Stimulated activated CD4-positive, alpha-beta T cell treated with anti-CD3 and anti-CD28 coated beads, Interleukin-1b, Interleukin-23, amount 100 ng/mL, for 24 hours (primary cell): ENCODE measurements at regions not wholly inside any gene's neighbourhood (a gene's known extent, or its start where the extent isn't known, plus 50 kb on each side); places are given as distances from the start of the nearest gene placed in this dataset.

Experiments
- DNase-seq, 4 experiments: peaks; one replicate each; pipeline ENCODE4 v3.0.0-alpha.2; 2020; ENCODE audit warnings: low read depth in 4 of 4, low spot score in 1 of 4

DNA sequence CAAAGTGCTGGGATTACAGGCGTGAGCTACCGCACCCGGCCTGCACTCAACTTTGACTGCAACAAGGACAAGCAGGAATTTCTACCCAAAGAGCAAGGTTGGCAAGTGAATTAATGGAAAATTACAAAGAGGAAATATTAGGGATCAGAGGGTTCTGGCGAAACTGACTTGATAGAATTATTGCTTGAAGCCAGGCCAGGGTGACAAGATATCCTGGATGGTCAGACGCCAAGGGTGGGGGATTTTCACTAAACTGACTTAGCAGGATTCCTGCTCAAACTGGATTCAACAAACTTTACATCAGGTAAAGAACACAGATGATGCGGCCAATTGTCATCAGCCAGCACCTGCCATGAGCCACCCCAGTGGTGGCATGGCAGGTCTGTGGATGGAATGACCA is 603.6 kb upstream of the MGMT start:
- DNase-seq, result no peak

DNA sequence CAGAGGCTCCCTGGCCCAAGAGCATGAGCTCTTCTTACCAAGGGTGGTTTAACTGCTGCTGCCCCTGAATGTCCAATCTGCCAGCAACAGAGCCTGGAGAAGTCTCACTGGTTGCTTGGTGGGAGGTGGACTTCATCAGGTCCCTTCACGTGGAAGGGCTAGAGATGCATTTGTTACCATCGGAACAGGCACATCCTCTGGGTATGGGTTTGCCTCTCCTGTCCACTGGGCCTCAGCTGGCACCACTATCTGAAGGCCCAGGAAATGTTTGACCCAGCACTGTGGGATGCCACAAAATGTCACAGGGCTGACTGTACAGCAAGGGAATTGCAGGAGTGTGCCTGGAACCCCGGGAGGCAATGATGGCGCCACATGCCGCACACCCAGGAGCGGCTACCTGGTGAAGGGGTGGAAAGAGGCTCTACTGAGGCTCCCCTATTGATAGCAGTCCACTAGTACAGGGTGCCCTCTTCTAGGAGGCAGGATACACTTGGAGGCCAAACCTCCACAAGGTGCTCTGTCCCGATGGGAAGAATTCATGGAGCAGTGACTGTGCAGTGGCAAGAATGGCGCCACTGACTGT is 603.1 kb upstream of the MGMT start:
- DNase-seq, result no peak

DNA sequence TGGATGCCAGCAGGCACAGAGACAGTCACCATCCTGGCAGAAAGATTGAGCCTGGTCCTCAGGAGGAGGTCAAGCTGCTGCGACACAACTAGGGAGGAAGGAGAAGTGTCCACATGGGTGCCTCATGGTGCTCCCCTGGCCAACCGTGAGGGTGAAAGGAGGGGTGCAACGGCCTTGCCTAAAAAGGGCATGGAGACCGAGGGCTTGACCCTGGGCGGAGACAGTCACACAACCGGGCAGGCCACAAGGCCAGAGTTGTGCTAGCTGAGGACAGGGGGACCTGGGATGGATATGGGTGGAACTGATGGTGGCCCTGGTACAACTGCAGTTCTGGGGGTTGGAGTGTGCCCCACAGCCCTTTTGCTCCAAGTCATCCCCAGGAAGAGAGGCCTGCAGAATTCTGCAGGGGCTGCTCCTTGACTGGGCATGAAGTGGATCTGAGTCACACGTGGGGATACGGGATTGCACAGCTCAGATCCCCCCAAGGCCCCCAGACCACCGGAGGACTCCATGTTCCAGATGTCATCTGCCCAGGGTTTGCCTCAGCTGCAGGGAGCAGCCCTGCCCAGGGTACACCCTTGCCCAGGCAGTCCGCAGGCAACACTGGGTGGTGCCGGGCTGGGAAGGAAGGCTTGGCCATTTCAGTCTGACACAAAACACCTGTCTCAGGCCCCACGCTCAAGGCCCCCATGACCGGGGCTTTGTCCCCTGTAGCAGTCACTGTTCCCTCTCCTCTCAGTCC is 602.3 kb upstream of the MGMT start:
- no peak for DNase-seq

DNA sequence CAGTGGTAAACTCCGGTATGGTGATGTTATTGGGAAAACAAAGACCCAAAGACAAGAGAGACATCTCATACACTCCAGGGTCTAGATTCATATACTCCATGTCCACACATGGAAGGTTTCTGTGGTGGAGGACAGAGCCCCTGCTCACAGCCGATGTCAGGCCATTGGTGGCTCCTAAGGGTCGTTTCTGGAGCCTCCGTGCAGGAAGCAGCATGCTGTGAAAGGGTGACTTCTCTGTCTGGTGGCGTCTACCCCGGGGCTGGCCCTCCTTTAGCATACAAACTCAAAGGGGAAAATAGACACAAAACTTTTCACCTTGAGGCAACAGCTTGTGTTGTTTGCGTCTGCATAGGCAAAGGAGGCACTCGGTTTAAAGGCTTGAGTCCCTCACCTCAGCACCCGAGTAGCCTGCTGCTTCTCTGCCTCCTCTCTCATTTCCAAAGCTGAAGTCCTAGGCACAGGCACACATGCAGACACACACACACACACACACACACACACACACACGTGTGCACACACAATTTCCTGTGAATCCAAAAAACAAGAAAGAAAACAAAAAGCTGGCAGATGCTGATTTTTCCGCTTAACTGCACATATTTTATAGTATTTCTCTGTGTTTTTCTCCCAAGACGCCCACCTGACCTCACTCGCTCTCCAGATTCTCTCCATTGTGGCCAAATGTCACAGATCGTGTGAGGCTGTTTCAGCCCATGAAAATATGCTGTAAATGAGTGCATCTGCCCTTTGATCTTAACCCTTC is 601.4 kb upstream of the MGMT start:
- no peak for DNase-seq

DNA sequence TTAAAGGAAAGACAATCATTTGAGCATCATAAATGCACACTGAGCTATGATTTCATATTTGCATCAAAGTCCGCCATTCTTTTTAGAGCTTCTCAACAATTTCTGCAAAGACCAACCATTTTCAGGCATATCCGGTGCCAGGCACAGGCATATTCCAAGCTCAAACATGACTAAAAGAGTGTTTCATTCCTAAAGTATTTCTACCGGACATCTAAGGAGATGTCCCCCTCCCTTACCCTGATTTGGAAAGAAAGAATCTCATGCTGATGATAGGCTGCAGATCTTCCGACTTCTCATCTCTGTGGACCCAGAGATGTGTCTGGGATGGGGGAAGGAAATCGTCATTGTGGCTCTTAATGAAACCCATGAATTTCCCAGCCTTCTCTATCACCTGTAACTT is 600.5 kb upstream of the MGMT start:
- DNase-seq, result no peak

DNA sequence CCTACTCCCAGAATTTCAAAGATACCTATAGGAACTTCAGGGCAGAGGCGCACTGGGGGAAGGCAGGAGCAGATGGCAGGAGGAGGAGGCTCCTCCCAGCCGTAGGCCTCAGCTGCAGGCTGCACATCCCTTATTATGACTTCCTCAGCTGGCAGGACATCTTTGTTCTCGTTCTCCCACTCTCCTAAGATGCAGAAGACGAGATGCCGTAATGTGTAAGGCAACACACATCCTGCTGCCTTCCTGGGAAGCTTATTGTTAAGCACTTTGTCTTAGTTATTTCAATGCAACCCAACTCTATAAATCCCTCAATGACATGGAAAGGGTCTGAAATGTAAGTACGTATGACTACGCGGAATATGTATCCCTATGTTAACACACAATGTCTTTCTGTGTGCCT is 599.8 kb upstream of the MGMT start:
- DNase-seq, result no peak

DNA sequence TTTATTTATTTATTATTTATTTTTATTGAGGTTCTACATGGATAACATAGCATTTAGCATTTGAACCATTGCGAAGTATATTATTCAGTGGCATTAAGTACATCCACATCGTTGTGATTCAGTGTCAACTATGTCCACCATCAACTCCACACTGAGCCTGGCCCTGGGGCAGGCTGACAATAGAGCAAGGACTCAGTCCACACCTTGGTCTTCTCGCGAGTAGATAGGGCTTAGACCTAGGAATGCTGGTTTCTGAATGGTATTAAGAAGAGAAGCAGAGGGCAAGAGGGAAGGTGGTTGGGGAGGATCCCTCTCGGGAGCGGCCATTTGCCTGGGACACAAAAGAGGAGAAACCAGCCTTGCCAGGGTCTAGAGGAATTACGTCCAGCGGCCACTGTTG is 599.2 kb upstream of the MGMT start:
- DNase-seq, result no peak

DNA sequence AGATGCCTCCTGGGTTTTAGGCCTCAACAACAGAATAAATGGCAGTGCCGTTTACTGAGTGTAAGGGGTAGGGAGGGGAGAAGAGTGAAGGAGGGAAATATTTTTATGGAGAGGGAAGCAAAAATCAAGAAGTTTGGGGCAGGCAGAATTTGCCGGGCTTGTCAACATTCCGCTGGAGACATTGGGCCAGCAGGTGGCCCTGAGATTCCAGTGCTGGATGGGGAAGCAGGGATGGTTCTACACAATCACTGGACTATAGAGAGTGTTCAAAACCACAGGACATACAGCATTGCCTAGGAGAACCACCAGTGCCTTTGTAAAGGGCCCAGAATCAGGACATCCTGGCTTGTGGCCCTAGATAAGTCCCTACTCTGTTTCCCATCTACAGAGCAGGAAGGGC is 598.6 kb upstream of the MGMT start:
- DNase-seq, result no peak

DNA sequence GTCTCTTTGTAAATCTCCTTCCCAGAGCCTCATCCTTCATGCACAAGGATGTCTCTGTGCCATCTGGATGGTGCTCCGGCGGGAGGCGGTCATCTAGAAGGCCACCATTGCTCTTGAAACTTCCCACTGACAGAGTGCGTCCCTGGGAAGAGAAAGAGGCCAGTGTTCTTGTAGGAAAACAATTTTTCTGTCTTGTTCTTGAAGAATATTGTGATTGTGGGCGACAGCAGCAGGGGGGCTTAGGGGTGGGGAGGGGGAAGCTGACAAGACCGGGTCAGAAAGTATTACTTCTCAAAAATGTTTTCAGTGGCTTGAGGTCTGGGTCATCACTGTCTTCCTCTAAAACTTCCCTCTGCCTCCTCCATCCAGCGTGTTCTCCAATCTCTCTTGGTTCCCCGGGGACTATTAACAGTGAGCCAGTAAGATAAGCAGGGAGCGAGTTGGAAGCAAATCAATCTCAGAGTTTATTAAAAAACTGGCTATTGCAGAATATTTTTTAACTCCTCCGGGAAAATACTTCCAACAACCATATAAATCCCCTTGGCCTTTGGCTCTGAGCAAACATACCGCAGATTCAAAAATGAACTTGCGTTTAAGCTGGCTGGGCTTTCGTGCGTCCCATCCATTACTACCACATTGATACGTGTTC is 597.8 kb upstream of the MGMT start:
- DNase-seq, result no peak

DNA sequence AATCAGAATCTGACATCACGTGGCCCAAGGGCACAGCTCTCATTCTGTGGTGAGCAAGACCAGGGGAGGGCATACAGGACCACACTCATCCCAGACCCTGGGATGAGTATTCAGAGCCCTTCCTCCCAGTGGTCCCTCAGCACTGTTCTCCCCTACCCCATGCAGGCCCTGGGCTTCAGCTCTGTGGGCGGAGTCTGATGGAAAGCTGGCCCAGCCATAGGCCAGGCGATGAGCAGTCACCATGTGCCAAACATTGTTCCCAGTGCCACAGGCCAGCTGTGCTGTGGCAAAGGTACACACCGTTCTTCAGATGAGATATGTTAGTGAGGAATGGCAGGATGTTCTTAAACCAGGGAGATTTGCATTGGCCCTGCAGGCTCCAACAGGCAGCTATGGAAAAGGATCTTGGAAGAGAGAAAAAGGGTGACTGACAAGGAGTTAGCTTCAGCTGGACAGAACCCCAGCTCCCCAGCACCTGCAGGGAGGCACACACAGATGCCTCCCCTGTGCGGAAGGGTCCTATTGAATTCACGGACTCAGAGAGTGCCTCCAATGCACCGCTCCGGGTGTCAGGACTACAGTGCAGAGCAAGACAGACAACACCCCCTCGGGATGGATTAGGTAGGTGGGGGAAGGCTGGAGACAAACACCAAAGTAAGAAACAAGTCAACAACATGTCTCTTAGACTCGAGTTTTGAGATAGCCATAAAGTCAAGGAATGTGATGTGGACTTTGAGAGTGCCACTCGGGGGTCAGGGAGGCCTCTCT is 596.0 kb upstream of the MGMT start:
- no peak for DNase-seq

DNA sequence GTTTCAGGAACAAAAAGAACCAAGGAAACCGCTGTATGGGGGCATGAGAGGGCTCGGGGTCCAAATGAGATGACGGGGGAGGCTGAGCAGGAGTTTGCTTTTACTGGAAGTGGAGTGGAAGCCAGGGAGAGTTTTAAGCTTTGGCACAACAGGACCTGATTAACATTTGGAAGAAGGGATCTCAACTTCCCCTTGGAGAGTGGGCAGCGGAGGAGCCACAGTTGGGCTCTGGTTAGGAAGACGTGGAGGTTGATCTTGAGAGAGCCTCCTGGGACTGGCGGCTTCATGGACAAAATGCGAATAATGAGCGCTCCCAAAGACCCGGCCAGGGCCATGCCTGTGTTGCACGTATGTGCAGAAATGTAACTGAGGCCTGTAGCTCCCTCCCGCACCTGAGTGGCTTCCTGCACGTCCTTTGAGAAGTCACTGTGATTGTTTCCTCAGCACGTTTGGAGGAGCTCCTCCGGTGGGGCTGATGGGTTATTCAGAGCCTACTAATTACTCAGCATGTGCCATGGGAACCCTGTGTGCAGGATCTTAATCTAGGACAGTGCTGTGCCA is 595.3 kb upstream of the MGMT start:
- DNase-seq, result no peak

DNA sequence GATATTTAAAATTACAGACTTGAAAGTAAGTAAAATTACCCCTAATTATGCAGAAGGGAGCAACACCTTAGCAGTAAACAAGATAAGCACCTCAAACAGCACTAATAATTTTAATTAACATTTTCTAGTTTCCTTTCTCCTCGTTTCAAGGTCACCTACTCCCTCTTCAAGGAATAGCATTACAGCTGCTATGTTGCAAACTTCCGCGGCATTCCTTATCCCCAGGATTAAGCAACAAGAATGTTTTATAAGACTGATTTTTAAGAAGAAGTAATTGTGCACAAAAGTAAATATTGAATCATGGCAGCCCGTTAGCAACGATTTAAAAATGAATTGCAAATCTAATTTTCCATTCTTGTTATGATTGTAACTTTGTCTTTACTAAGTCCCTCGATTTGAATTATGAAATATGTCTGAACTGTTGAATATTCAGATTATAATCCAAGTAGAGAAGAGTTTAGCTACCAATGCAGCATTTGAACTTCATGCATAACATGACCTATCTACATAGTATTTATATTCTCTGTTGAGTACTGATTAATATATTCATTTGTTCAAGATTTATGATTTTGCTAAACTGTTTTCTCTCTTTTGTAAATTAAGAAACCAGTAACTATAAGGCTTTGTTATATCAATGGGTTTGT is 593.5 kb upstream of the MGMT start:
- no peak for DNase-seq

DNA sequence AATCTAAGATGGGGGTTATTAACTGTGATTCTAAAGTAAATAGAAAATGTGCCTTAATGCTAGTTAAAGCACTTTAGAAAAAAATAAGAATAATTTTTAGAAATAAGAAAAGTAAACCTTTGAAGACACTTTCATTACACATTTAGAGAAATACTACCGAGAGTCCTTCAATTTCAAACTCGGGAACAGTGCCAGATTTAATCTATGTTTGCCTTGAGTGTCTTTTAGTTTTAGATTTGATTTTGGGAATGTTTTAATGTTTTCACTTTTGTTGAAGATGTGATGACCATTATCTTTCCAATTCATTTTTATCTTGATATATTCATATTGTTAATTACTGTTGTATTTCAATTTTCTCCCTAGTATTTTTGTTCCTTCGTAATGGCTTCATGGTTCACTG is 592.7 kb upstream of the MGMT start:
- DNase-seq, result no peak

DNA sequence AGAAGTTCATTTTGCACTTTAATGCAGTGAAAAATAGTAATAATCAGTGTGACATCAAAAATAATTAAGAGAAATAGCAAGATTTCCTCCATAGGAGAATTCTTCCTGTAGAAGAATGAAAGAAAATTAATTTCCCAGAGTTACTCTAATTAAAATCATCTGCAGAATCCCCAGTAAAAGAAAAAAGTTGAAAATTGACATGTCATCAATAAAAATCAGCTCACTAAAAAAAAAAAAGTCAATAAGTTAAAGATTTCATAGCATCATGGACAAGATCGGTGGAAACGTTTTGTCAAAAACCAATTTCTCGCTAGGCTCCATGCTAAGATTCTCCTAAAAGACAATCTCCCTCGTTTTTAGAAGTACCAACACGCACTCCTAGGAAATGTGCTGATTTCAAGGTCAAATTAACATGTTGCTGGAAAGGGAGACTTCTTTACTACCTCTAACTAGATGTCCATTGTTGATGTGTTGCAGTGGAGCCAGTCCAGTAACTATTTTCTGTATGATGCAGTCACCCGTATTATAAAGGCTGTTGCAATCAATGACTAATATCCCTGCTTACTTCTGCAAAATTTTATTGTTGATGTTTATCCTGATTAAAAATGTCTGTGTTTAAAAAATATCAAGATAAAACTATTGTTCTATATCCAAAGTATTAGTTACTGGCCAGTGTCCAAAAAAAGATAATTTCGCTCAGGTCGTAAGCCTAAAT is 591.9 kb upstream of the MGMT start:
- DNase-seq, result no peak

DNA sequence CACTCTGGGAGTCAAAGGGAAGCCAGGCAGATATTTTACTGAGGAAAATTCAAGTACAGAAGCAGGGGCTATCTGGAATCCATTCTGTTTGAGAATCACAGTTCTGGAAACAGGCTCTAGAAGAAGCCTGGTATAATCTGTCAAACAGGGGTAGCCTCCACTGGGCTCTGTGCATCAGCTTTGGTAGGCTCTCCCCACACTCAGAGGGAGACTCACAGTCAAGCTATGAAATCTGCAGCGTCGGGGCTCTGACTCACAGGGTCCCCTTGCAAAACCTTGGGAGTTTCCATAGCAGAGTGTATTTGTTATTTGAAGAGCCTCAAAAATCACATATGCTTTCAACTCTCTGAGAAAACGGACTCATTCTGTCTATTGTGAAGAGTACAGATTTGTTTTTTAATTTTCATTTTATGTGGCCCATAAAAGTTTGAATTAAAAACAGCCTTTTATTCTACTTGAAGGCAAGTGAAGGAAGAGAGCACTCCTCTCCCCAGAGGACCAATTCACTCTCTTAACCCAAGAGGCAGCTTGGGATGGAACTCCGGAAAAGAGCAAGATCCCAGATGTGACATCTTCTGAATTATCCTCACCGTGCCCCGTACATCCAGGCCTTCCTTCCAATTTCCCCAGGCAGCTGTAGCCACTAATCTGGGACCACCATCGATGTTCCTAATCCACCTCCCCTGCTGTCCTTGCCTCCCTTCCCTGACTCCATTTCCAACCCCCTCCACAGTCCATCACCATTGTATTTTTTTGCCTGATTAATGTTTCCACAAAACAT is 590.9 kb upstream of the MGMT start:
- no peak for DNase-seq

DNA sequence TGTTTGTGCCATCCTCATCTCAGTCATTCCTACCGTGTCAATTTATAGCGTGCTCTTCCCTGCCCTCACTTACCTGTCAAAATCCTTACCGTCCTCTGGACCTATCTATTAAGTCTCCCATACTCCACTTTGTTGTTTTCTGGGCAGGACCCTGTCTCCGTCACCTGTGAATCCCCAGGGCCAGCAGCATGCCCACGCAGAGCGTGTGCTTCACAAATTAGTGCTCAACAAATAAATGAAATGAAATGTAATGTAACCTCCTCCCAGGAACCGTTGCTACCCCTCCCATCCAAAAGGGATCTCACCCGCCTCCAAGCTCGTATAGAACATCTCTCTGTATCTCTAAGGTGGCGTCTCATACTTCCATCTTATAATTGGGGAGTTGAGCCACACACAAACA is 589.9 kb upstream of the MGMT start:
- no peak for DNase-seq

DNA sequence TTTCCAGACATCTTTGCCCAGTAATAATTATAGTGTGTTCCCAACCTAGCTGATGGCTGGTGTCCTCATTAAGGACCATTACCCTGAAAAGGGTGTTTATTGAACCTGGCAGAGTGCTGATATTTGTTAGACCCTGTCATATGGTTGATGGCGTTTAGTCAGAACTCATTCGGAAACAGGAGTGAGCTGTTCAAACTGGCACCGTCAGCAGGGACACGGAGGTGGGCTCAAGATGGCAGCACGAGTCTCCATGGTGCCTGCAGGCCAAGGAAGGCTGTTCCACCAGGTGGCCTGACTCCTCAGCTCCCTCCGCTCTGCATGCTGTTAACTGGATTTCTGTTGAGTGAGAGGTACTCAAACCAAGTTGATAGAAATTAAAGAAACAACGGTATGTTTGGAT is 589.1 kb upstream of the MGMT start:
- no peak for DNase-seq

DNA sequence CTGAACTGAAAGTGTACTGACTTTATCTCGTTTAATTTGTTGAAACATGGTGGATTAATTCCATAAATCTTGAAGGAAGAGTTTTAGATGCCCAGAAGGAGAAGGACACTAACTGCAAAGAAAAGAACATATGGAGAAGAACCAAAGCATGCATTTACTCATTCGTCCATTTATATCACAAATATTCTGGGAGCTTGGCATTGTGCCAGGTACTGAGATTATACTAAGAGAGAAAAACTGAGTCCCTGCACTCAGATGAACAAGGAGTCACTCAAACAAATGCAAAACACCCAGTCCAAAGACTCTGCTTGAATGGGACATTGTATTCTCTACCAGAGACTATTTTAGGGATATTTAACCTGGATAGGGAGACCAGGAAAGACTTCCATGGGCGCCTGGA is 588.0 kb upstream of the MGMT start:
- DNase-seq, result no peak
